ENCODE measurements at regions not wholly inside any gene's neighbourhood (a gene's known extent, or its start where the extent isn't known, plus 50 kb on each side); places are given as distances from the start of the nearest gene placed in this dataset.
A peak's percentile ranks its signal among the peaks of the same experiment; 100 is the strongest.
"Not testable (repeated sequence)": the region's sequence is repeated elsewhere in the genome, so short reads cannot be mapped to it uniquely, and the experiment has no call there.

DNA sequence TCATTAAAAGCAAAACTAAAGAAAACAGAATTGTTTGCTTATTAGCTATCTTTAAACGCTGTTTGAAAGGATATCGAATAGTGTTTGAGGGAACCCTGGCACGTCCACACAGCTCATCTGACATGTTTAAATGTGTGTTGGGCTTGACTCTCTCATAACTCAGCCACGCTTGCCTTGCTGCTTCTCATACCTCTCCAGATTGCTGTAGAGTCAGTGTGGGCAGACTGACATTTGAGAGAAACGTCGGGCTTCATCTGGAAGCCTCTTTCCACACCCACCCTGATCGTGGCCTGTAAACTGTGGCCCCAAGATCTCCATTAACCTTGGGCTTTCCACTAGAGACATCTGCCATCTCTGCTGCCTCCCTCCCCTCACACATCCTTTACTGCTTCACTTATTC, 226.4 kb upstream of the PLGLB2 start:
- intact Hi-C loops (cut with DNase I); H3K27ac ChIP-seq (ENCODE audit: low read length): not testable (repeated sequence)

GRCh38 chr2:87524619-87525188, 223.2 kb upstream of the PLGLB2 start:
- H3K9me3 ChIP-seq (ENCODE audit: control insufficient read depth, low read length); H3K4me1 ChIP-seq (ENCODE audit: control insufficient read depth, insufficient read depth, low read length); H3K27me3 ChIP-seq (ENCODE audit: control insufficient read depth, insufficient read depth); H3K4me3 ChIP-seq (ENCODE audit: low read length); DNase-seq; ATAC-seq; H3K27ac ChIP-seq (ENCODE audit: low read length); intact Hi-C loops (cut with DNase I): not testable (repeated sequence)
- WGBS, result 95% methylated on average over 5 of the region's 5 CpGs

More for the DNA sequence above, 226.4 kb upstream of the PLGLB2 start:
- not testable (repeated sequence) for H3K4me3 ChIP-seq (ENCODE audit: low read length); H3K27me3 ChIP-seq (ENCODE audit: control insufficient read depth, insufficient read depth); DNase-seq; H3K9me3 ChIP-seq (ENCODE audit: control insufficient read depth, low read length); ATAC-seq; H3K4me1 ChIP-seq (ENCODE audit: control insufficient read depth, insufficient read depth, low read length)
- whole genome bisulfite sequencing, result 67% methylated on average over 7 of the region's 7 CpGs

GRCh38 chr2:87525497-87525991, 222.3 kb upstream of the PLGLB2 start:
- 74% methylated on average over 3 of the region's 5 CpGs for WGBS
- H3K27ac ChIP-seq (ENCODE audit: low read length); H3K9me3 ChIP-seq (ENCODE audit: control insufficient read depth, low read length); intact Hi-C loops (cut with DNase I); DNase-seq; H3K4me3 ChIP-seq (ENCODE audit: low read length); ATAC-seq; H3K27me3 ChIP-seq (ENCODE audit: control insufficient read depth, insufficient read depth); H3K4me1 ChIP-seq (ENCODE audit: control insufficient read depth, insufficient read depth, low read length): not testable (repeated sequence)

DNA sequence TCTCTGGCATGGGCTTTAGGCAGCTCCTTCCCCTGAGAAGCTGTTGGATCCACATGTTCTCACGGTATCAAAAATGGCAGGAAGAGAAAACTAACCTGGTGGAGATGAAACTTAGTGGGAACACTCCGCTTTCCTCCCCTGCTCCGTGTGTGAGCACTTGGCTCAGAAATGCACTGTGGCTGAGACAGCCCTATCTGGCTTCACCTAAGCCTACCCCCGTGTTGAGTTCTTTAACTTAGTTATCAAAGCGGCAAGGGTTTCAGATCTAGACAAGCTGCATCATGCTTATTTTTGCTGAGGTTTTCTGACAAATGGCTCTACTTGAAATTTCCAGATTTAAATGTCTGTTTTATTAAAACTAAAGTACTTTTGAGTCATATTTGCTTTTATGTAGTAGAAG, 221.6 kb upstream of the PLGLB2 start:
- not testable (repeated sequence) for H3K27me3 ChIP-seq (ENCODE audit: control insufficient read depth, insufficient read depth)
- WGBS, result 94% methylated on average over 2 of the region's 5 CpGs

DNA sequence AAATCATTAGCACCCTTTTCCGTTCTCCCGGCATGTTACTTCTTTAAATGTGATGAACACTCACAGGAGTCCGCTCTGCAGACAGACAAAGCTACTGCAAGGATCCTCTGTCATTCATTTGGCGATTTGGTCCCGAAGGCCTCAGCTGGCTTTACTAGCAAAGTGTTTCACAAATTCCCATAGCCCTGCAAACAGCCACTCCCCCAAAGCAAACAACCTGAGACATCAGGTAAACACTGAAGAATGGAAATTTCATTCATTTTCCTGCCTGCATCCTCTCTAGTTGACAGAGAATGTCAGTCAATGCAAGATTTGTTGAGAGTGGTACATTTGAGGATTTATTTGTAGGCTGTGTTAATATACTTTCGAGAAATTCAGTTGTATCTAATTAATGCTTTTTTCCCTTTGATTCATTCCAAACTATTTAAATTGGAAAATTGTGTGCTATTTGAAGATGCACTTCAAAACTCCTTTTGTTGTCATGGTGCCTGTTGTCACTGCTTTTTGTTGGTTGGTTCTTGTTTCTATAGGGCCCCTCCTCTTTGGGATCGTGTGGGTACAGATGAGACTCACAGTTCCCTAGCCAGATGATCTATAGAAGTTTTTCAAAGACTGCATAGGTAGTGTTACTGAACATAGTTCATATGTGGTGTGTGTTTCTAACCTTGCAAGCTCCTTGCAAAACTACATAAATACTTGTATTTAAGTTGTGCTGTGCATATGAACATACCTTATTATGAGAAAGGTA, 215.7 kb upstream of the PLGLB2 start:
- H3K4me3 ChIP-seq (ENCODE audit: low read length); H3K27me3 ChIP-seq (ENCODE audit: control insufficient read depth, insufficient read depth); H3K9me3 ChIP-seq (ENCODE audit: control insufficient read depth, low read length); DNase-seq; ATAC-seq; intact Hi-C loops (cut with DNase I); H3K27ac ChIP-seq (ENCODE audit: low read length); H3K4me1 ChIP-seq (ENCODE audit: control insufficient read depth, insufficient read depth, low read length): not testable (repeated sequence)
- 63% methylated on average over 5 of the region's 7 CpGs for WGBS

More for the DNA sequence above, 221.6 kb upstream of the PLGLB2 start:
- H3K9me3 ChIP-seq (ENCODE audit: control insufficient read depth, low read length); H3K27ac ChIP-seq (ENCODE audit: low read length); ATAC-seq; H3K4me1 ChIP-seq (ENCODE audit: control insufficient read depth, insufficient read depth, low read length); DNase-seq; intact Hi-C loops (cut with DNase I); H3K4me3 ChIP-seq (ENCODE audit: low read length): not testable (repeated sequence)

DNA sequence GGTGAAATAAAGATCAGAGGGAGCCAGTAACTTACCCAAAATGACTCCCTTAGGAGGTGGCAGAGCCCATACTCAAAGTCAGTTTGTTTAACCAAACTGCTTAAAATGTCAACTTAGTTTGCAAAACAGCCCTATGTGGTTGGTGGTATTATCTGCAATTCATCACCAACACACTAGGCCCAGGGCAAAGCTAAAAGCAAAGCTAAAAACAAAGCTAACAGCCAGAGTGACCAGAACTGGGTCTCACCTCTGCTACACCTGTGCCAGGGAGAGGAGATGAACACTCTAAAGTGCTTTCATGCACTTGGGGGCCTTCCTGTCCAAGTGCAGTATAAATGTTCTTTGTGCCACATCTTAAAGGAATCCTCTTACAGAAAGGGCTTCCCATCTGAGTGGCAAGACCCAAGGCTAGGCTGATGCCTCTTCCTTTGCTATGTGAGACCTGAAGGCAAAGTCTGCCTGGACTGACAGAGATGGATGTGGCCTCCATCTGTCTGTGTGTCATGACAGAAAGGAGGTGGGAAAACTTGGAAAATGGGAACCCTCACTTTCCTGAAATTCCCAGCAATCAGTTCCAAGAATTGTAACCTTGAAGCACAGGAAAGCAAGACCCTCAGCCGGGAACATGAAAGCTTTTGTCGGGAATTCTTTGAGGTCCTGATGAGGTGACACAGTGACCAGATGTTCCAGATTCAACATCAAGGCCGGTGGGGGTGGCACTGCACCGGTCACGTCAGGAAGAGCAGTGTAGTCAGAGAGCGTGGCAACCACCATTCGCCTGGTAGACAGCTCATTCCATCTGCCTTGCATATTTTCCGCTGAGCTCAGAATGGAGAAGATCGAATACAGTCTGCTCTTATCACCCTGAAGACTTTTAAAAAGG, 214.3 kb upstream of the PLGLB2 start:
- H3K4me1 ChIP-seq (ENCODE audit: control insufficient read depth, insufficient read depth, low read length); DNase-seq; H3K4me3 ChIP-seq (ENCODE audit: low read length); H3K27me3 ChIP-seq (ENCODE audit: control insufficient read depth, insufficient read depth); H3K27ac ChIP-seq (ENCODE audit: low read length); ATAC-seq; intact Hi-C loops (cut with DNase I); H3K9me3 ChIP-seq (ENCODE audit: control insufficient read depth, low read length): not testable (repeated sequence)
- 59% methylated on average over 5 of the region's 9 CpGs for WGBS

- H3K9me3 ChIP-seq (ENCODE audit: control insufficient read depth, low read length); DNase-seq; intact Hi-C loops (cut with DNase I); H3K27ac ChIP-seq (ENCODE audit: low read length); ATAC-seq; H3K4me1 ChIP-seq (ENCODE audit: control insufficient read depth, insufficient read depth, low read length); H3K4me3 ChIP-seq (ENCODE audit: low read length); H3K27me3 ChIP-seq (ENCODE audit: control insufficient read depth, insufficient read depth): not testable (repeated sequence)
- WGBS, result no CpG with 5 or more reads among the region's 14 CpGs
Measured at GRCh38 chr2:87534273-87534889, 213.5 kb upstream of the PLGLB2 start.

DNA sequence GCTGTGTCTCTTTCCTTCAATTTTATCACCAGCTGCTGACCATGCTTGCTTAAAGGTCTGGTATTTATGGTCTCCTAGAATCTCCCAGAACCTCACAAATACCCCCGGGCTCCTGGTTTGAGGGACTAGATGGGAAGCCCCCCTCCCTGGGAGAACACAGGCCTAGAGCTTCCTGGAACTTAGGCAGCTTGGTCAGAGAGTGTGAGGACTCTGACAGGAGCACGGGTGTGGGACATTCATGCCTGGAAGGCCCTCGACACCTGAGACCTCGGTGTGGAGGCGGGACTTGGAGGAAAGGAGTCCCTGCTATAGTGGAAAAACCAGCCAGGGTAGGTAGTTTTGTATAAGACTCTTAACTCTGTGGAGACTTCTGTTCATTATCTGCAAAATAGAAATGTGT, 211.5 kb upstream of the PLGLB2 start:
- H3K27me3 ChIP-seq (ENCODE audit: control insufficient read depth, insufficient read depth); ATAC-seq; DNase-seq; H3K4me3 ChIP-seq (ENCODE audit: low read length); intact Hi-C loops (cut with DNase I); H3K4me1 ChIP-seq (ENCODE audit: control insufficient read depth, insufficient read depth, low read length); H3K9me3 ChIP-seq (ENCODE audit: control insufficient read depth, low read length); H3K27ac ChIP-seq (ENCODE audit: low read length): not testable (repeated sequence)
- WGBS, result 98% methylated on average over 2 of the region's 5 CpGs

DNA sequence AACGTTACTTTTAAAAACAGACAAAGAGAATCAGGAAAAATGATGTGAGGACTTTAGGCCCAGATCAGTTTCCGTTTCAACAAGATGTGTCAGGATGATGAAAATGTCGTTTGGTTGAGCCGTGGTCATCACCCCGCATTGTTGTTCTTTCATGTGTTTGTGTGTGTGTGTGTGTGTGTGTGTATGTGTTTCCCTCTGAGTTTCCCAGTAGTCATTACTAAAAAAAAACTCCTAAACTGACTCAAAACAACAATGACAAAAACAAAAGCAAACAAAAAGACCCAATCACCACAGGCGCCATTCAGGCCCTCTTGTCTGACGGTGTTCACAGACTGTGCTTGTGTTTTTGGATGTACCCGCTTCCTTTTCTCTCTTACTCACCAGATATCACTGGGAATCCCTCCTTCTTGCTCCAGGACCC, 210.6 kb upstream of the PLGLB2 start:
- H3K4me3 ChIP-seq (ENCODE audit: low read length); H3K27me3 ChIP-seq (ENCODE audit: control insufficient read depth, insufficient read depth); H3K27ac ChIP-seq (ENCODE audit: low read length); DNase-seq; ATAC-seq; H3K4me1 ChIP-seq (ENCODE audit: control insufficient read depth, insufficient read depth, low read length); H3K9me3 ChIP-seq (ENCODE audit: control insufficient read depth, low read length); intact Hi-C loops (cut with DNase I): not testable (repeated sequence)
- WGBS, result 86% methylated on average over 4 of the region's 8 CpGs

GRCh38 chr2:87538268-87538667, 209.6 kb upstream of the PLGLB2 start:
- WGBS, result 59% methylated on average over 4 of the region's 12 CpGs
- H3K27me3 ChIP-seq (ENCODE audit: control insufficient read depth, insufficient read depth); H3K27ac ChIP-seq (ENCODE audit: low read length); H3K9me3 ChIP-seq (ENCODE audit: control insufficient read depth, low read length); DNase-seq; intact Hi-C loops (cut with DNase I); H3K4me3 ChIP-seq (ENCODE audit: low read length); H3K4me1 ChIP-seq (ENCODE audit: control insufficient read depth, insufficient read depth, low read length): not testable (repeated sequence)
- peak in 1 of 2 donors; percentile 8 for ATAC-seq
